ENCODE measurements at regions not wholly inside any gene's neighbourhood (a gene's known extent, or its start where the extent isn't known, plus 50 kb on each side); places are given as distances from the start of the nearest gene placed in this dataset.

GRCh38 chr18:11323359-11323819 lies 174.0 kb upstream of the PIEZO2 start:
- no peaks in the 10 kb centered on the region for H3K9me3 ChIP-seq
- WGBS, 5 donors, result 56 to 65% (median 61%) methylated on average over 11 of the region's 11 CpGs
- H3K27ac ChIP-seq, result no peak overlapping the region
- DNase-seq, result no peak
- intact Hi-C loops (cut with DNase I; ENCODE audit: low total_unique reads), result no loop called here
- no peak overlapping the region for H3K4me3 ChIP-seq
- TF ChIP-seq POLR2A (IDR thresholded peaks at IDR 0.05) (no peak), EP300 (IDR thresholded peaks at IDR 0.05) (no peak)
- H3K27me3 ChIP-seq, result no peaks in the 10 kb centered on the region
- H3K4me1 ChIP-seq, result no peaks in the 10 kb centered on the region
- no peaks in the 10 kb centered on the region for H3K36me3 ChIP-seq

- no peaks in the 10 kb centered on the region for H3K4me1 ChIP-seq
- no peak overlapping the region for H3K4me3 ChIP-seq
- no peak overlapping the region for H3K27ac ChIP-seq
- no peaks in the 10 kb centered on the region for H3K27me3 ChIP-seq
- intact Hi-C loops (cut with DNase I; ENCODE audit: low total_unique reads), result no loop called here
- DNase-seq, result no peak
- no peaks in the 10 kb centered on the region for H3K9me3 ChIP-seq
- 64 to 80% (median 68%) methylated on average over 7 of the region's 7 CpGs for WGBS, 5 donors
- no peaks in the 10 kb centered on the region for H3K36me3 ChIP-seq
- TF ChIP-seq POLR2A (IDR thresholded peaks at IDR 0.05), result no peak
- TF ChIP-seq CTCF (IDR thresholded peaks at IDR 0.05), result no peak
- no peak for TF ChIP-seq POLR2AphosphoS5 (IDR thresholded peaks at IDR 0.05)
- TF ChIP-seq EP300 (IDR thresholded peaks at IDR 0.05), result no peak
Observed at GRCh38 chr18:11322716-11323115, 173.3 kb upstream of the PIEZO2 start.

DNA sequence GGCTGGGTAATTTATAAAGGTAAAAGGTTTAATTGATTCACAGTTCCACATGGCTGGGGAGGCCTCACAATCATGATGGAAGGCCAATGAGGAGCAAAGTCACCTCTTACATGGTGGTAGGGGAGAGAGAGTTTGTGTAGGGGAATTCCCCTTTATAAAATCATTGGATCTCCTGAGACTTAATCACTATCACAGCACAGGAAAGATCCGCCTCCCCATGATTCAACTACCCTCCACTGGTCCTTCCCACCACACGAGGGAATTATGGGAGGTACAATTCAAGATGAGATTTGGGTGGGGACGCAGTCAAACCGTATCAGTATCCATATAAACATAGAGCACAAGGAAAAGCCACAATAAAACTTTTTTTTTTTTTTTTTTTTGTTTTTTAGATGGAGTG lies 172.6 kb upstream of the PIEZO2 start:
- TF ChIP-seq CTCF (IDR thresholded peaks at IDR 0.05) (no peak), POLR2A (IDR thresholded peaks at IDR 0.05) (no peak), EP300 (IDR thresholded peaks at IDR 0.05) (no peak), POLR2AphosphoS5 (IDR thresholded peaks at IDR 0.05) (no peak)
- no peak overlapping the region for H3K4me3 ChIP-seq
- DNase-seq, result no peak
- no peak overlapping the region for H3K27ac ChIP-seq
- 56 to 75% (median 61%) methylated on average over 4 of the region's 4 CpGs for WGBS, 5 donors
- no peaks in the 10 kb centered on the region for H3K36me3 ChIP-seq
- H3K27me3 ChIP-seq, result no peaks in the 10 kb centered on the region
- no peaks in the 10 kb centered on the region for H3K4me1 ChIP-seq
- intact Hi-C loops (cut with DNase I; ENCODE audit: low total_unique reads), result no loop called here
- no peaks in the 10 kb centered on the region for H3K9me3 ChIP-seq

DNA sequence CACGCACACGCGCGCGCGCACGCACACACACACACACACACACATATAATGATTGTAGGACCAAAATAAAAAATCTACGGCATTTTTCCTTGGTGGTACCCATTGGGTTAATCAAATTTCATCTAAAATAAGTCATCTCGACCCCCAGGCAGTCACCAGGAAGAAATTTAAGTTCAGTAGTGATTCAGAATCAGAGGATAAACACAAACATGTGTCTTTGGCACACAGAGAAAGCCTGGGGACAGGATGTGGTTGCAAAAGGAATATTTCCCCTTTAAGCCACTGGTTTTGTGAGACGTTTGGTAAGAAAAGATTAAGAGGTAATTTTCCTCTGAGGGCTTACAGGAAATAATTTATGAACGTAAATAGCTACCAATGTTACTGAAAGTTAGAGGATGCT lies 171.6 kb upstream of the PIEZO2 start:
- no peak overlapping the region for H3K27ac ChIP-seq
- H3K4me1 ChIP-seq, result no peaks in the 10 kb centered on the region
- TF ChIP-seq POLR2AphosphoS5 (IDR thresholded peaks at IDR 0.05) (no peak), CTCF (IDR thresholded peaks at IDR 0.05) (no peak), POLR2A (IDR thresholded peaks at IDR 0.05) (no peak), EP300 (IDR thresholded peaks at IDR 0.05) (no peak)
- intact Hi-C loops (cut with DNase I; ENCODE audit: low total_unique reads), result no loop called here
- H3K9me3 ChIP-seq, result no peaks in the 10 kb centered on the region
- H3K4me3 ChIP-seq, result no peak overlapping the region
- DNase-seq, result no peak
- H3K27me3 ChIP-seq, result no peaks in the 10 kb centered on the region
- WGBS, 5 donors, result 58 to 65% (median 63%) methylated on average over 11 of the region's 11 CpGs
- no peaks in the 10 kb centered on the region for H3K36me3 ChIP-seq

DNA sequence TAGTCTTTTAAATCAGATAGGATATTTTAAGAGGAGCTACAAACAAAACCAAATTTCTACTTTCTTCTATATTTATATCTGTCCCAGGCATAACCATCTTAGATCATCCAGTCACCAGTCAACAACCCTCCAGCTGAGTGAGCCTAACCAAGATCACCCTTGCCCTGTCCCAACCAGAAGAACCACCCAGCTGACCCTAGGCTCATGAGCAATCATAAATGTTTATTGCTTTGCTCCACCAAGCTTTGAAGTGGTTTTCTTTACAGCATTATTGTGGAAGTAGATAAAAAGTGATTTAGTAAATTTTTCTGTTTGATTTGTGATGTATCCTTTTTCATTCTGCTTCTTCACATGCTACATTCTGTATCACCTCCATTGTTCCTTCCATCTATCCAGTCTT lies 167.2 kb upstream of the PIEZO2 start:
- DNase-seq, result no peak
- TF ChIP-seq POLR2AphosphoS5 (IDR thresholded peaks at IDR 0.05) (no peak), CTCF (IDR thresholded peaks at IDR 0.05) (no peak), POLR2A (IDR thresholded peaks at IDR 0.05) (no peak), EP300 (IDR thresholded peaks at IDR 0.05) (no peak)
- no peaks in the 10 kb centered on the region for H3K27me3 ChIP-seq

More for the DNA sequence above, 167.2 kb upstream of the PIEZO2 start:
- H3K27ac ChIP-seq, result no peak overlapping the region
- H3K36me3 ChIP-seq, result no peaks in the 10 kb centered on the region
- intact Hi-C loops (cut with DNase I; ENCODE audit: low total_unique reads), result no loop called here
- H3K4me1 ChIP-seq, result no peaks in the 10 kb centered on the region
- no peak overlapping the region for H3K4me3 ChIP-seq
- no peaks in the 10 kb centered on the region for H3K9me3 ChIP-seq
